ENCODE measurements at regions not wholly inside any gene's neighbourhood (a gene's known extent, or its start where the extent isn't known, plus 50 kb on each side); places are given as distances from the start of the nearest gene placed in this dataset.

DNA sequence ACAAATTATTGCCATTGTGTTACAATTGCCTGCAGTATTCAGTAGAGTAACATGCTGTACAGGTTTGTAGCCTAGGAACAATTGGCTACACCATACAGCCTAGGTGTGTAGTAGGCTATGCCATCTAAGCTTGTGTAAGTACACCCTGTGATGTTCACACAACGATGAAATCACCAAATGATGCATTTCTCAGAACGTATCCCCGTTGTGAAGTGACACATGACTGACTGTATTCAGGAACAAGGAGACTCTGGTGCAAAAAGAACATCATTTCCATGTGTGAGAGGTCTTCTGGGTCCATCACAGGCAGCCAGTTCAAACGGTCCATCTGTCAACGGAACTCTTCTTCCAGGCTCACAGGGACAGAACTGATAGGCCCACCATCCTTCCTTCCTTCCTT lies 263.7 kb downstream of the ANAPC1 start:
- H3K4me3 ChIP-seq (ENCODE audit: low read depth in 2 of 2, low read length in 2 of 2): no peak overlapping the region
- intact Hi-C loops (cut with micrococcal nuclease; ENCODE audit: unreplicated experiment) (no loop called here), in situ Hi-C loops (cut with HindIII; ENCODE audit: low pct_unique_long_range_greater_than_20kb, low sequenced_read_pairs) (no loop called here)
- no peaks in the 10 kb centered on the region for H3K27me3 ChIP-seq (ENCODE audit: control insufficient read depth, insufficient read depth, low read length)
- no peaks in the 10 kb centered on the region for H3K36me3 ChIP-seq (ENCODE audit: control insufficient read depth, insufficient read depth, low read length)
- no peaks in the 10 kb centered on the region for H3K9me3 ChIP-seq (ENCODE audit: control insufficient read depth, insufficient read depth, low read depth, low read length)
- ChIA-PET CTCF (no interaction called here), POLR2A (no interaction called here)
- DNase-seq (ENCODE audit: low read depth, low spot score) (no peak), ATAC-seq (no peak)
- no peak for TF ChIP-seq SIN3A (IDR thresholded peaks at IDR 0.05; ENCODE audit: borderline replicate concordance, insufficient read depth, low read depth, low read length)
- peak overlapping the region; percentile 35; the same call in 1 of the 2 replicates for H3K27ac ChIP-seq (ENCODE audit: low read length)
- BruUV-seq (replicated peaks): no TSS peak
- peaks cover 15% of the 10 kb centered on the region for H3K4me1 ChIP-seq (ENCODE audit: control insufficient read depth, insufficient read depth, low read length)

DNA sequence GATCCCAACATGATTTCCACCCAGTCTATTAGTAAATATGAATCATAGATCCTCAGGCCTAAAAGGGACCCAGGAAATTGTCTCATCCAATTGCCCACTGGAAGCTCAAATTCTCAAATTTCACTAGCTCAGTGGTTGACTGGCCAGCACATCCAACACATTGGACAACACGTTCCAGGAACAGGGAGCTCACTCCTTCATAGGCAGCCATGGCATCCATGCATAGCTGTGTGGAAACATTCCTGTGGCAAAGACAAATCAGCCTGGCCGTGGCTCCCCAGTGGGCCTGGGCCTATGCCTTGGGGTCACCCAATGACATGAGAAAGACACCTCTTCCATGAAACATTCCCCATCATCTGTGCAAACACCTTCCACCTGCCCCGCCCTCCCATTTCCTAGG lies 261.1 kb downstream of the ANAPC1 start:
- intact Hi-C loops (cut with micrococcal nuclease; ENCODE audit: unreplicated experiment) (no loop called here), in situ Hi-C loops (cut with HindIII; ENCODE audit: low pct_unique_long_range_greater_than_20kb, low sequenced_read_pairs) (no loop called here)
- no peak for DNase-seq (ENCODE audit: low read depth, low spot score)
- ChIA-PET CTCF (no interaction called here), POLR2A (no interaction called here)
- H3K9me3 ChIP-seq (ENCODE audit: control insufficient read depth, insufficient read depth, low read depth, low read length): no peaks in the 10 kb centered on the region
- no peaks in the 10 kb centered on the region for H3K36me3 ChIP-seq (ENCODE audit: control insufficient read depth, insufficient read depth, low read length)
- TF ChIP-seq CTCF (IDR thresholded peaks at IDR 0.05) (no peak), POLR2AphosphoS5 (IDR thresholded peaks at IDR 0.05; ENCODE audit: low read depth, low read length) (no peak), REST (IDR thresholded peaks at IDR 0.05; ENCODE audit: insufficient read depth in 1 of 2, low read depth in 2 of 2, low read length in 1 of 2) (no peak), SIN3A (IDR thresholded peaks at IDR 0.05; ENCODE audit: borderline replicate concordance, insufficient read depth, low read depth, low read length) (no peak)
- no peaks in the 10 kb centered on the region for H3K27me3 ChIP-seq (ENCODE audit: control insufficient read depth, insufficient read depth, low read length)
- H3K4me1 ChIP-seq (ENCODE audit: control insufficient read depth, insufficient read depth, low read length): peaks cover 7% of the 10 kb centered on the region
- H3K27ac ChIP-seq (ENCODE audit: low read length): no peak overlapping the region
- no TSS peak for BruUV-seq (replicated peaks)
- ATAC-seq: no peak
- no peak overlapping the region for H3K4me3 ChIP-seq (ENCODE audit: low read depth in 2 of 2, low read length in 2 of 2)

GRCh38 chr2:111623380-111623779 lies 260.6 kb downstream of the ANAPC1 start:
- ChIA-PET CTCF (no interaction called here), POLR2A (no interaction called here)
- H3K4me1 ChIP-seq (ENCODE audit: control insufficient read depth, insufficient read depth, low read length): peaks cover 3% of the 10 kb centered on the region
- no peaks in the 10 kb centered on the region for H3K36me3 ChIP-seq (ENCODE audit: control insufficient read depth, insufficient read depth, low read length)
- no TSS peak for BruUV-seq (replicated peaks)
- intact Hi-C loops (cut with micrococcal nuclease; ENCODE audit: unreplicated experiment): no loop called here
- H3K9me3 ChIP-seq (ENCODE audit: control insufficient read depth, insufficient read depth, low read depth, low read length): no peaks in the 10 kb centered on the region
- no peaks in the 10 kb centered on the region for H3K27me3 ChIP-seq (ENCODE audit: control insufficient read depth, insufficient read depth, low read length)
- H3K4me3 ChIP-seq (ENCODE audit: low read depth in 2 of 2, low read length in 2 of 2): no peak overlapping the region
- DNase-seq (ENCODE audit: low read depth, low spot score) (no peak), ATAC-seq (no peak)
- H3K27ac ChIP-seq (ENCODE audit: low read length): no peak overlapping the region
- in situ Hi-C loops (cut with HindIII; ENCODE audit: low pct_unique_long_range_greater_than_20kb, low sequenced_read_pairs): no loop called here
- TF ChIP-seq REST (IDR thresholded peaks at IDR 0.05; ENCODE audit: insufficient read depth in 1 of 2, low read depth in 2 of 2, low read length in 1 of 2) (no peak), TCF7L2 (IDR thresholded peaks at IDR 0.05; ENCODE audit: low read depth, low read length) (no peak), CTCF (IDR thresholded peaks at IDR 0.05) (no peak), SIN3A (IDR thresholded peaks at IDR 0.05; ENCODE audit: borderline replicate concordance, insufficient read depth, low read depth, low read length) (no peak), POLR2AphosphoS5 (IDR thresholded peaks at IDR 0.05; ENCODE audit: low read depth, low read length) (no peak)
